HCEC 1CT (cell line): ENCODE measurements at regions not wholly inside any gene's neighbourhood (a gene's known extent, or its start where the extent isn't known, plus 50 kb on each side); places are given as distances from the start of the nearest gene placed in this dataset.

ENCODE experiments used
- DNase-seq: peaks from one replicate; pipeline ENCODE4 v3.0.0-alpha.2; 2017

GRCh38 chr3:109532257-109533216 lies 195.2 kb upstream of the DPPA4 start:
- peak; percentile 48 for DNase-seq

- DNase-seq, result no peak
Measured at GRCh38 chr3:109545746-109546145, 208.4 kb upstream of the DPPA4 start.

GRCh38 chr3:109548192-109548938 lies 211.0 kb upstream of the DPPA4 start:
- peak; percentile 31 for DNase-seq

GRCh38 chr3:109553591-109554371 lies 216.4 kb upstream of the DPPA4 start:
- no peak for DNase-seq

GRCh38 chr3:109559389-109559788 lies 222.0 kb upstream of the DPPA4 start:
- DNase-seq, result no peak

GRCh38 chr3:109563149-109563548 lies 225.8 kb upstream of the DPPA4 start:
- no peak for DNase-seq

- DNase-seq, result no peak
Measured at GRCh38 chr3:109569135-109569846, 231.9 kb upstream of the DPPA4 start.

- no peak for DNase-seq
Measured at GRCh38 chr3:109570408-109570807, 233.1 kb upstream of the DPPA4 start.

- no peak for DNase-seq
Measured at GRCh38 chr3:109572301-109572700, 235.0 kb upstream of the DPPA4 start.

- DNase-seq, result no peak
Measured at GRCh38 chr3:109596991-109597390, 259.6 kb upstream of the DPPA4 start.

GRCh38 chr3:109597444-109597843 lies 260.1 kb upstream of the DPPA4 start:
- DNase-seq, result no peak

GRCh38 chr3:109607897-109608296 lies 270.6 kb upstream of the DPPA4 start:
- DNase-seq, result no peak

GRCh38 chr3:109608574-109608973 lies 271.2 kb upstream of the DPPA4 start:
- DNase-seq, result no peak

GRCh38 chr3:109618766-109619378 lies 281.5 kb upstream of the DPPA4 start:
- DNase-seq, result no peak

- DNase-seq, result no peak
Measured at GRCh38 chr3:109631897-109632296, 294.6 kb upstream of the DPPA4 start.

GRCh38 chr3:109640146-109640652 lies 302.9 kb upstream of the DPPA4 start:
- DNase-seq, result no peak

- DNase-seq, result no peak
Measured at GRCh38 chr3:109642025-109642424, 304.7 kb upstream of the DPPA4 start.

- DNase-seq, result peak; percentile 73
Measured at GRCh38 chr3:109643590-109643989, 306.2 kb upstream of the DPPA4 start.

- no peak for DNase-seq
Measured at GRCh38 chr3:109644332-109644731, 307.0 kb upstream of the DPPA4 start.

GRCh38 chr3:109644746-109645145 lies 307.4 kb upstream of the DPPA4 start:
- DNase-seq, result no peak

GRCh38 chr3:109648027-109648426 lies 310.7 kb upstream of the DPPA4 start:
- no peak for DNase-seq

- no peak for DNase-seq
Measured at GRCh38 chr3:109656225-109656624, 318.9 kb upstream of the DPPA4 start.
